ENCODE measurements at regions not wholly inside any gene's neighbourhood (a gene's known extent, or its start where the extent isn't known, plus 50 kb on each side); places are given as distances from the start of the nearest gene placed in this dataset.

DNA sequence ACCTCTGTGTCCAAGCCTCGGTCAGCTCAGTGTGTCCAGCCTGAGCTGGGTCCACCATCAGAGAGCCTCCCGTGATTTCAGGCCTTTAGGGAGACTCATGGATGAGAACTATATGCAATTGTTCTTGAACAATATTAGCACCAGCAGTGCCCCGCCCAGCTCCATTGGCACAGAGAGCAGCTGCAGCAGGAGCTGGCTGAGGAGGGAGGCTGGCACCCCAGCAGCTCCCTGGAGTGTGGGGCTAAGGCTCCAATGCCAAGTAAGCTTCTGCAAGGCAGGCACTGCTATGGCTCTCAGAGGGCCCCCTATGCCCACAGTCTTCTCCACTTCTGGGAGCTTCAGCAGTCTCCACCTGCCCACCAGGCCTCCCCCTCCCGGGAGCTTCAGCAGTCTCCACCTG, 593.3 kb downstream of the MATN1 start:
- TF ChIP-seq GATA2 (IDR thresholded peaks at IDR 0.05; ENCODE audit: low read depth, low read length) (no peak), GATA3 (IDR thresholded peaks at IDR 0.05; ENCODE audit: low read depth, low read length) (no peak)

All from SH-SY5Y (cell line).